ENCODE measurements at regions not wholly inside any gene's neighbourhood (a gene's known extent, or its start where the extent isn't known, plus 50 kb on each side); places are given as distances from the start of the nearest gene placed in this dataset.

DNA sequence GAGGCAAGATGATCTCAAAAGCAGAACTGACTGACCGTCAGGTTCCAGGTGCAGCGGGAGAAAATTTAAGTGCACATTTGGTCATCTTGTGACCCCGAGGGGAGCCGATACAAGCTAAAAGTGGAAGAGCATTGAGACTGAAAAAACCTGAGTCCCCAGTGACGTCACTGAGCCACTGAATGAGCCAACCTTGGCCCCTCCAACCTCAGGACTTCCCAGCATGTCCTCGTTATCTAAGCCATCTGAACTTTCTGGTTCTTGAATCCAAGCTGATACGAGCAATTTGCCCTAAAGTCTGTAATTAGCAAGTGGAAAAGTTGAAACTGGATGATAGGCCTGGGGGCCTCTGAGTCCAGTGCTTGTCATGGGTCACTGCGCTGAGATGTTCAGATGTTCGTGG, 51.1 kb upstream of the ISX start:
- no peak overlapping the region for H2BK15ac ChIP-seq (ENCODE audit: low read depth, poor library complexity, severe bottlenecking)
- no peak overlapping the region for H3K18ac ChIP-seq (ENCODE audit: low read depth in 1 of 2, low read length in 2 of 2)
- no peak for DNase-seq
- H2BK12ac ChIP-seq (ENCODE audit: low read length in 2 of 2): no peak overlapping the region
- no peak overlapping the region for H3K4me3 ChIP-seq (ENCODE audit: insufficient read depth in 1 of 2, low read depth in 1 of 2, low read length in 2 of 2)
- no peak overlapping the region for H3K14ac ChIP-seq (ENCODE audit: low read length in 2 of 2)
- no peak overlapping the region for H3K9ac ChIP-seq (ENCODE audit: low read length)
- H3K9me3 ChIP-seq (ENCODE audit: control insufficient read depth, low read length): no peaks in the 10 kb centered on the region
- no peak overlapping the region for H3K27ac ChIP-seq (ENCODE audit: low read length, poor library complexity, severe bottlenecking)
- H2AK5ac ChIP-seq (ENCODE audit: low read length, severe bottlenecking): no peak overlapping the region
- H2BK5ac ChIP-seq (ENCODE audit: low read depth, low read length, poor library complexity, severe bottlenecking): no peak overlapping the region
- no peaks in the 10 kb centered on the region for H3K36me3 ChIP-seq (ENCODE audit: control insufficient read depth in 1 of 2, insufficient read depth in 2 of 2, low read depth in 1 of 2, low read length in 2 of 2)
- no peak overlapping the region for H2BK120ac ChIP-seq (ENCODE audit: low read depth, low read length)
- no peak overlapping the region for H4K8ac ChIP-seq (ENCODE audit: low read length)
- no peak overlapping the region for H3K23ac ChIP-seq (ENCODE audit: low read length in 2 of 2)
- no peak overlapping the region for H3K4me2 ChIP-seq (ENCODE audit: low read length, poor library complexity, severe bottlenecking)
- H3K79me1 ChIP-seq (replicated peaks; ENCODE audit: low read length, poor library complexity, severe bottlenecking): no peaks in the 10 kb centered on the region
- 85% methylated on average over 9 of the region's 9 CpGs for WGBS
- no peak overlapping the region for H4K91ac ChIP-seq (ENCODE audit: low read length)
- H3K4me1 ChIP-seq (ENCODE audit: control insufficient read depth, insufficient read depth, low read depth, low read length): no peaks in the 10 kb centered on the region
- H3K4ac ChIP-seq (ENCODE audit: low read depth in 1 of 2, low read length in 2 of 2): no peak overlapping the region
- H2AFZ ChIP-seq (ENCODE audit: low read depth, low read length): no peak overlapping the region
- no peaks in the 10 kb centered on the region for H3K27me3 ChIP-seq (ENCODE audit: control insufficient read depth in 1 of 2, insufficient read depth in 1 of 2, low read length in 2 of 2)

Data from mesenchymal stem cell (in vitro differentiated cells and primary cell).